Endodermal cell (in vitro differentiated cells): ENCODE measurements at regions not wholly inside any gene's neighbourhood (a gene's known extent, or its start where the extent isn't known, plus 50 kb on each side); places are given as distances from the start of the nearest gene placed in this dataset.

Experiments used
- DNase-seq: peaks from one replicate; pipeline ENCODE4 v3.0.0-alpha.2; 2017
- H3K27ac ChIP-seq: 2 replicates; pipeline ENCODE4 v1.5.1; 2013; ENCODE audit warnings: mild to moderate bottlenecking, low read depth, low read length, moderate library complexity
- H3K27me3 ChIP-seq: 2 replicates; pipeline ENCODE4 v1.6.1; 2013; ENCODE audit warnings: mild to moderate bottlenecking, low read length, moderate library complexity; ENCODE audit not compliant: insufficient read depth, control insufficient read depth, poor library complexity, severe bottlenecking
- H3K36me3 ChIP-seq: 2 replicates; pipeline ENCODE4 v1.7.0; 2013; ENCODE audit warnings: mild to moderate bottlenecking, low read length, moderate library complexity; ENCODE audit not compliant: control insufficient read depth, insufficient read depth
- H3K4me1 ChIP-seq: one replicate; pipeline ENCODE4 v1.7.0; 2013; ENCODE audit warnings: low read length; ENCODE audit not compliant: control insufficient read depth, insufficient read depth
- H3K4me3 ChIP-seq: 2 replicates; pipeline ENCODE4 v1.5.1; 2013; ENCODE audit warnings: mild to moderate bottlenecking, low read length, moderate library complexity
- H3K9ac ChIP-seq: 2 replicates; pipeline ENCODE4 v1.6.1; 2013; ENCODE audit warnings: mild to moderate bottlenecking, low read length, moderate library complexity; ENCODE audit not compliant: poor library complexity, severe bottlenecking; ENCODE audit errors: extremely low read depth
- H3K9me3 ChIP-seq: 2 replicates; pipeline ENCODE4 v1.6.1; 2013; ENCODE audit warnings: mild to moderate bottlenecking, low read length, moderate library complexity; ENCODE audit not compliant: control insufficient read depth
- H3K27ac Mint-ChIP-seq: 2 replicates; pipeline ENCODE4 v1.8.0; 2020; ENCODE audit warnings: mixed read lengths
- H3K27me3 Mint-ChIP-seq: 2 replicates; pipeline ENCODE4 v1.8.0; 2021; ENCODE audit warnings: mild to moderate bottlenecking, mixed read lengths; ENCODE audit not compliant: insufficient read depth
- H3K36me3 Mint-ChIP-seq: 2 replicates; pipeline ENCODE4 v1.8.0; 2020; ENCODE audit warnings: low read depth, mixed read lengths
- H3K4me1 Mint-ChIP-seq: 2 replicates; pipeline ENCODE4 v1.8.0; 2020; ENCODE audit warnings: mixed read lengths
- H3K4me3 Mint-ChIP-seq: 2 replicates; pipeline ENCODE4 v1.8.0; 2020; ENCODE audit warnings: mild to moderate bottlenecking, moderate library complexity, mixed read lengths
- H3K9me3 Mint-ChIP-seq: 2 replicates; pipeline ENCODE4 v1.8.0; 2020; ENCODE audit warnings: mild to moderate bottlenecking, mixed read lengths
- CTCF ChIP-seq: fragments of 200-600 bp; sonication (generic); conservative IDR thresholded peaks from 2 replicates; pipeline ENCODE4 v1.5.0; 2021; ENCODE audit warnings: antibody characterized with exemption, mild to moderate bottlenecking
- WGBS, 2 experiments: methylation state at CpG; one replicate each; pipeline versions ENCODE4 v1.1.5 to v1.1.7; 2013; ENCODE audit warnings: missing lambda C conversion rate in 2 of 2, mixed read lengths in 1 of 2; ENCODE audit not compliant: insufficient coverage in 1 of 2, insufficient read length in 1 of 2; 5-methylcytosine and 5-hydroxymethylcytosine counted together

GRCh38 chr5:173699966-173700365, 83.5 kb upstream of the BOD1 start:
- H3K9me3 Mint-ChIP-seq: no peaks in the 10 kb centered on the region
- H3K4me1 Mint-ChIP-seq: peaks cover 15% of the 10 kb centered on the region

GRCh38 chr5:173703466-173703865, 87.0 kb upstream of the BOD1 start:
- no peak overlapping the region for H3K27ac Mint-ChIP-seq
- H3K4me3 ChIP-seq: no peak overlapping the region
- no peaks in the 10 kb centered on the region for H3K36me3 ChIP-seq
- no peak overlapping the region for H3K27ac ChIP-seq
- H3K4me1 ChIP-seq: no peaks in the 10 kb centered on the region
- no peak overlapping the region for H3K9ac ChIP-seq
- H3K27me3 ChIP-seq: no peaks in the 10 kb centered on the region
- H3K36me3 Mint-ChIP-seq: no peaks in the 10 kb centered on the region
- no peaks in the 10 kb centered on the region for H3K9me3 ChIP-seq
- H3K4me3 Mint-ChIP-seq: no peak overlapping the region
- peaks cover 4% of the 10 kb centered on the region for H3K4me1 Mint-ChIP-seq
- no peaks in the 10 kb centered on the region for H3K9me3 Mint-ChIP-seq
- WGBS, 2 experiments: 89% methylated on average over 3 to 4 of the region's 4 CpGs
- no peak for DNase-seq
- no peak for TF ChIP-seq CTCF
- no peaks in the 10 kb centered on the region for H3K27me3 Mint-ChIP-seq

More at GRCh38 chr5:173699966-173700365, 83.5 kb upstream of the BOD1 start:
- H3K4me3 ChIP-seq: no peak overlapping the region
- Mint-ChIP-seq H3K36me3 (no peaks in the 10 kb centered on the region), H3K27me3 (no peaks in the 10 kb centered on the region), H3K4me3 (no peak overlapping the region), H3K27ac (no peak overlapping the region)
- no peaks in the 10 kb centered on the region for H3K27me3 ChIP-seq
- no peak for DNase-seq
- no peaks in the 10 kb centered on the region for H3K4me1 ChIP-seq
- no peak for TF ChIP-seq CTCF
- H3K9me3 ChIP-seq: no peaks in the 10 kb centered on the region
- WGBS, 2 experiments: 92 to 100% methylated on average over 2 of the region's 2 CpGs
- H3K36me3 ChIP-seq: no peaks in the 10 kb centered on the region
- no peak overlapping the region for H3K27ac ChIP-seq
- no peak overlapping the region for H3K9ac ChIP-seq

GRCh38 chr5:173704615-173705511, 88.4 kb upstream of the BOD1 start:
- Histone ChIP-seq H3K9ac (no peak overlapping the region), H3K4me1 (no peaks in the 10 kb centered on the region), H3K27me3 (no peaks in the 10 kb centered on the region), H3K4me3 (no peak overlapping the region), H3K36me3 (no peaks in the 10 kb centered on the region), H3K9me3 (no peaks in the 10 kb centered on the region), H3K27ac (no peak overlapping the region)
- Mint-ChIP-seq H3K4me1 (peaks cover 4% of the 10 kb centered on the region), H3K27ac (no peak overlapping the region), H3K36me3 (peaks cover 6% of the 10 kb centered on the region), H3K9me3 (no peaks in the 10 kb centered on the region), H3K4me3 (no peak overlapping the region), H3K27me3 (no peaks in the 10 kb centered on the region)
- TF ChIP-seq CTCF: no peak
- no peak for DNase-seq
- WGBS, 2 experiments: 96% methylated on average over 17 to 22 of the region's 22 CpGs
